GM18502 (cell line): ENCODE measurements at regions not wholly inside any gene's neighbourhood (a gene's known extent, or its start where the extent isn't known, plus 50 kb on each side); places are given as distances from the start of the nearest gene placed in this dataset.

Experiments used
- ATAC-seq: cut with Tn5 transposase; IDR thresholded peaks from one replicate; pipeline ENCODE4 v1.9.1; 2021; ENCODE audit warnings: mild to moderate bottlenecking; ENCODE audit not compliant: unreplicated experiment, poor library complexity

GRCh38 chr12:89038831-89039512 lies 313.3 kb downstream of the DUSP6 start:
- peak; percentile 51 for ATAC-seq

- ATAC-seq = no peak
These were observed 319.2 kb downstream of the DUSP6 start for GRCh38 chr12:89033062-89033461.

DNA sequence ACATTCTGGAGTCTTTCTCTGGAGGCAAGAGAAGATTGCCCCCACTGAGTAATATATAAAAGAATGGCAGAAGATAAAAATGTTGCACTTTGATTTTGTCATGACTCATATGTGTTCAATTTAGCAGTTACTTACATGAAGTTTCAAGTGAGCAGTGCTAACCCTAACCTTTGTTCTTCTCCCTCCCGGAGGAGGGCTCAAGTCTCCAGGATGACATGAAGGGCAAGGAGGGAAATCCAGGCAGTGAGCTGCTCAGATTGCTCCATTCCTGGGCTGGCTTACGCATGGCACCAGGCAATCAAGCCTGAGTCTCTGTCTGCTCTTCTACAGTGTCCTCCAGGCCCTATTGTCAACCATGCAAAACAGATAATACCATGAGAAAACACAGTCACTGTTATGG lies 322.3 kb downstream of the DUSP6 start:
- ATAC-seq = no peak

GRCh38 chr12:89024580-89024979 lies 327.7 kb downstream of the DUSP6 start:
- ATAC-seq = no peak

DNA sequence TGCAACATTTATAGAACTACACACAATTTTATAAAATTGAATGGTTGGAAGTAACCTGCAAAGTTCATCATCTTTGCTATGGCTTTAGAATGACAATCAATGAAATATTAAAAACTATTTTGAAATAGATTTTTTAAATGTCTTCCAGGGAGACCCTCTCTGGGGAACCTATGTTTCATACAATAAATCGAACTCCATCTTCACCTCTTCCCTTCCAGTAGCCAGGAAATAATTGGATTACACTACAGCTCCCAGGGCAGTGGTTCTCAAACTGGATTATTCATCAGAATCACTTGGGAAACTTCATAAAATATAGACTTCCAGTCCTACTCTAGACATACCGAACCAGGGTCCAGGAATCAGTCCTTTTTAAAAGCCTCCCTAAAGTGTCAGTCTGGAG lies 328.4 kb downstream of the DUSP6 start:
- ATAC-seq = no peak

DNA sequence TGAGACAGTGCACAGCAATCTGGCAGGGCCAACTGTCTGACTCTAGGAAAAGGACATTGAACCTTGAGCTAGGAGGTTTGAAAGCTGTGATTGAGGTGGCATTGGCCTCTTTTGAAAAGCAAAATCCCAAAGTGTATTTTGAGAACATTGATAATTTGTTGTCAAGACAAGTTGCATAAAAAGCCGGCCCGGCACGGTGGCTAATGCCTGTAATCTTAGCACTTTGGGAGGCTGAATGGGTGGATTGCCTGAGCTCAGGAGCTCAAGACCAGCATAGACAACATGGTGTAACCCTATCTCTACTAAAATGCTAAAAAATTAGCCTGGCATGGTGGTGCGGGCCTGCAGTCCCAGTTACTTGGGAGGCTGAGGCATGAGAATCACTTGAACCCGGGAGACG lies 331.6 kb downstream of the DUSP6 start:
- no peak for ATAC-seq

DNA sequence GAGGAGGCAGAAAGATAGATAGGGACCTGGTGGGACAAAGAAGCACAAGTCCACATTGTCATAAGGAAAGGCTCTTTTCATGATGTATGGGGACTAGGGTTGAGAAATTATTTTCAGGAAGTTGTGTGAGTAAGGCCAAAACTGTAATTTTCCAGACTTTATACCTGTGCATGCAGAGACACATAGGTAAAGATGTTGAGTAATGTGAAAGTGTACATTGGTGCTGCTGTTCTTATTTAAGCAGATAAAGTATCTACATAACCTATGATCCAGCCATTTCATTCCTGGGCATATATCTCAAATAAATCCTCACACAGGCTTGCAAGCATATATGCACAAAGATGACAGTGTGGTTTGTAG lies 332.2 kb downstream of the DUSP6 start:
- ATAC-seq = no peak

DNA sequence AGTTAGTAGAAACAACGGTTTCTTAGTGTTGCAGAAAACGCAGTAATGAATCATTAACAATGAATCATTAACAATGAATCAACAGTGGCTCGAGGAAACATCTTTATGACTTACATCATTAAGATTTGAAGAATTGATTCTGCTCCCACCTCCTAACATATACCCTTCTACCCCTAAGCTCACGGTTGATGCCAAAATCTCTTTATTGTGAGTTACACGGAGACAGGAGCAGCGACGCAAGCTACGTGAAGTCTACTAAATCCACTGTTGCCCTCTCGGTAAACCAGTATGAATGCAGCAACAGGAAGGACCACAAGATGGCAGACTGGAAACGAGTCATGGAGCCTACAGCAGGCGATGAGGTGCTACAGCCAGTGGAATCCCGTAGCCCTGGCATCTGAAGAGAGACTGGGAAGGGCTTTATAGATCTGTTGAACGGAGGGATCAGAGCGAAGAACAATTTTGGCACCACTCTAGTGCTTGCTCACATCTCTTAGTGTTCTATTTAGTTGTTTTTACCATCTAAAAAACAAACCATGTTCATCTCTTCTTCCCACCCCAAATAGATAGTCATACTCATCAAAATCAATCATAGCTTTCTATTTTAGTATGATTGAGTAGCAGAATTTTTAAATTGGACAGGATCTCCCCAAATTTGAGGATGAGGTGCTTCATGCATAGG lies 332.7 kb downstream of the DUSP6 start:
- ATAC-seq = peak; percentile 99

GRCh38 chr12:89016970-89017778 lies 335.1 kb downstream of the DUSP6 start:
- peak; percentile 52 for ATAC-seq

DNA sequence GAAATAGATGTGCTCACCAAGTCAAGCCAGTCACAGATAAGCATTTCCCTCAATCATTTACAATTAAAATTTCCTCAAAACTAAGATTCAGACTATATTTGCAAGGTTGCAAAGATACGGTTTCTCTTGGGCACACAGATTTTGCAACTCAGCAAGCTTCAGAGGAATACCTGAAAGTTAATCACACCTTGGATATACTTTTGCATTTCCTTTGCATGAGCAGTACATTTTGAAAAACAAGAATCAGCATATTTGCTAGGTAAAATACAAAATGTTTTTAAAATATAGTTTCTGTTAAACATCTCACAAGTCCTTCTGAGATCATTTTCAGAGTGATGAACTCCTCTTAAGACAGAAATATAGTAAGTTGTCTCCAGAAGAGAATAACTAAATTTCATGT lies 336.9 kb downstream of the DUSP6 start:
- ATAC-seq = no peak

DNA sequence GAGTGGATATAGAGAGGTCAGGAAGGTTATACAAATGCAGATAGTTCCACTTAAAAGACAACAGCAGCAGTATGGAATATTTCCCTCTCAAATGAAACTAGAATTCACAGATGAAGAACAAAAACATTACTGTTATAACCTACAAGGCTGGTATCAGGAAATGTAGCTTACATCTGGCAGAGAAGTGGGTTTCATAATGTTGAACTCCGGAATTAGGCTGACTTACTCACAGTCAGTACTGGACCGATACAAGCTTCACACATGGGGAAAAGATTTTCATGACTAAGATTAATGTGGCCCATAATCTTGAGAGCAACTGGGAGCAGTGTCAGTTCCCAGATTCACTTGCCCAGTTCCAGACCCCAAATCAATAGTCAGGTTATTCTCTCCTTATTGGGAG lies 353.9 kb downstream of the DUSP6 start:
- ATAC-seq = no peak

GRCh38 chr12:88996200-88996788 lies 356.0 kb downstream of the DUSP6 start:
- ATAC-seq = no peak

GRCh38 chr12:88994971-88995370 lies 357.3 kb downstream of the DUSP6 start:
- no peak for ATAC-seq

DNA sequence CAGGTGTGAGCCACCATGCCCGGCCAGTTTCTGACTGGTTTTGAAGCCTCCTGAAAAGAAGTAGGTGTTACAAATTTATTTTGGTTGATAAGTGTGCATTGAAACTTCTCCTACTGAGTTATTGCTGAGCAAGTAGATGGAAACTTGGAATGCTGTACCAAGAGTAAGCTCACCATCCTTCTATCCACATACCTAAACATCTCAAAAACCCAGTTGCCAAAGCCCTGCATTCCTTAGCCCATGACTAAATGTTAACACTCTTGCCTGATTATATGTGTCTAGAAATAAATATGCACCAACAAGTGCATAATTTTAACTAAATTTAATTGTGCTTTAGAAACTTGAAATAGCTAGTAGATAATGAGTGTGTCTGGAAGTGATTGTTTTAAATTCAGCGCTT lies 357.8 kb downstream of the DUSP6 start:
- ATAC-seq = no peak

DNA sequence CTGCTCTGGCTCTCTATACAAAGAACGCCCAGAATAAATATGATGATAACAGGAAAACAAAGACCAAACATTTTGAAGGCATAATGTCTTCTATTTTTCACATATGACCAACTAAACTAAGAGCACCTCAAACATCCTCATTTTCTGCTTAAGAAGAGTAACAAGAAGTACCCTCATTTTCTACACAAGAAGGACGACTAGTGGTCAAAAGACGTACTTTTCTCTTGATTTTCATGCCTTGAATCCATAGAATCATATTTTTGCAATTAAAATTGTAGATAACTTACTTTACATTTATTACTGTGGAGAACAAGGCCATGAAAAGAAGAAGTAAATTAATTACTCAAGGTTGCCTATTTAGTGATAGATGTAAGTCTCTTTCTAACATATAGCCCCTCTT lies 358.6 kb downstream of the DUSP6 start:
- peak; percentile 48 for ATAC-seq

DNA sequence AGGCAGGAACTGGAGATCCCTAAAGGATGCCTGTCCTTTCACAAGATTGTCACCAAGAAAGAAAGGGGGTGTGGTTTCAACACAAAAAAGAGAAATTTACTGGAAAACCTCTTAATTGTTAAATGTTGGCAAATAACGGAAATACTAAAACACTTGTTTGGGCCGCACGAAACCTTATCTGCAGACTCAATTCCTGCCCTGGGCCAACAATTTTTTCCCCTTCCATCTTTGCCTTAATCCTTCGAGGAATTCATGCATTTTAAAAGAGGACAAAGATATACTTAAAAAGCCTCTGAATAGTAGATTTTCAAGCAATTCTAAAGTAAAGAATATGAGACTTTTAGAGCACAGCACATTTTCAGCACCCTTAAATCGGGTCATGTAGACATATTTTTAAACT lies 366.2 kb downstream of the DUSP6 start:
- ATAC-seq = no peak

DNA sequence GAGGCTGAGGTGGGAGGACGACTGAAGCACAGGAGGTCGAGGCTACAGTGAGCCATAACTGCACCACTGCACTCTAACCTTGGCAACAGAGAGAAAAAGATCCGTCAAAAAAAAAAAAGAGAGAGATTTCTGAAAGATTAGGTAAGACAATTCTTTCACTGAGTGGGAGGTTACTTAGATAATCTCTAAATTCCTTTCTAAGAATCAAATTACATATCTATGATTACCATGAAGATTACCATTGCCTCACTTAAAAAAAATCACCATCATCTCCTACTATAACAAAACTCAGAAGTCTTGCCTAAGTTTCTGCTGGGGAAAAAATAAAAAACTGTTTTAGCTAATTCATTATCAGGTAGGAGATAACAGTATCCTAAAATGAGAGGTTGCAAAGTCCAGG lies 366.7 kb downstream of the DUSP6 start:
- no peak for ATAC-seq

GRCh38 chr12:88985011-88985410 lies 367.3 kb downstream of the DUSP6 start:
- ATAC-seq = no peak

GRCh38 chr12:88982694-88983093 lies 369.6 kb downstream of the DUSP6 start:
- no peak for ATAC-seq

GRCh38 chr12:88977115-88977514 lies 375.2 kb downstream of the DUSP6 start:
- no peak for ATAC-seq

GRCh38 chr12:88973998-88974397 lies 378.3 kb downstream of the DUSP6 start:
- ATAC-seq = no peak
